ENCODE measurements at regions not wholly inside any gene's neighbourhood (a gene's known extent, or its start where the extent isn't known, plus 50 kb on each side); places are given as distances from the start of the nearest gene placed in this dataset.

DNA sequence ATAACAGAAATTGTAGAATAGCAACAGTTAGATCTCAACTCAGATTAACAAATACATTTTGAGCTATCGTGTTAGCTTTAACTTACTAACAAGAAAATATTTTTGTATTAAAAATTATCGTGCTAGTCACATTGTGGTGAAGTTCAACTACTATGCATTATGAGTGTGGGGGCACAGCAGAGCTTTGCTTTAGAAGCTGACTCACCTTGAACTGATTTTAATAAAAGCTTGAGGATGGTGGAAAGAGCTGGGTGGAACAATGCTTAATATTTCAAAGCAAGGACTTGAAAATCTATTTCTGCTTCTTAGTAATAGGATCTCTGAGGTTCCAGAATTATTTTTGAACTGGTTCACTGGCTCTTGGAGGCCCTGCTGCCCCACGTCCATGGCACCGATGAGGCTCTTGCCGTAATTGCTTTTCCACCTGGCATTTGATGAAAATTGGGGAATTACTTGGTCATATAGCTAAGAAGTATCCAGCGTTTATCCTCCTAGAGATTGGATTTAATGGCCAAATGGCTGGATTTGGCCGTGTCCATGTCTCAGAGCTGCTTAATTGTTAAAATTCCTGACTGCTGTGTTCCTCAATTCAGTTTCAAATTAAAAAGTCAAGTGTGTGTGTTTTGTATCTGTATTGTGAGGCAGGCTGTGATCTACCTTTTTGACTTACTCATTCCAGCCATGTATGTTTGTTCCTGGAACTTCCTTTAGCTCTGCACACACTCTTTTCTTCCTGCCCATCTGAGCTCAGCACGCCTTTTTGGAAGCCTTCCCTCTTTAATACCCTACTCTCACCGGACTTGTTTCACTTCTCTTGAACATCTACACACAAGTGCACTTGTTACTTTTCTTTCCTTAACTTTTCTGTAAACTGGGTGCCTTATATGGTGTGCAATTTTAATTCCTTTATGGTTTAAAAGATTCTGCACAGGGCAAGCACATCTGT, 66.6 kb upstream of the LIMCH1 start:
- TF ChIP-seq CEBPB (IDR thresholded peaks at IDR 0.05) (no peak), EP300 (IDR thresholded peaks at IDR 0.05; ENCODE audit: borderline replicate concordance) (no peak)
- TF ChIP-seq, protein P1, sequence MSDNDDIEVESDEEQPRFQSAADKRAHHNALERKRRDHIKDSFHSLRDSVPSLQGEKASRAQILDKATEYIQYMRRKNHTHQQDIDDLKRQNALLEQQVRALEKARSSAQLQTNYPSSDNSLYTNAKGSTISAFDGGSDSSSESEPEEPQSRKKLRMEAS (IDR thresholded peaks at IDR 0.05): no peak
- TF ChIP-seq, protein P2, sequence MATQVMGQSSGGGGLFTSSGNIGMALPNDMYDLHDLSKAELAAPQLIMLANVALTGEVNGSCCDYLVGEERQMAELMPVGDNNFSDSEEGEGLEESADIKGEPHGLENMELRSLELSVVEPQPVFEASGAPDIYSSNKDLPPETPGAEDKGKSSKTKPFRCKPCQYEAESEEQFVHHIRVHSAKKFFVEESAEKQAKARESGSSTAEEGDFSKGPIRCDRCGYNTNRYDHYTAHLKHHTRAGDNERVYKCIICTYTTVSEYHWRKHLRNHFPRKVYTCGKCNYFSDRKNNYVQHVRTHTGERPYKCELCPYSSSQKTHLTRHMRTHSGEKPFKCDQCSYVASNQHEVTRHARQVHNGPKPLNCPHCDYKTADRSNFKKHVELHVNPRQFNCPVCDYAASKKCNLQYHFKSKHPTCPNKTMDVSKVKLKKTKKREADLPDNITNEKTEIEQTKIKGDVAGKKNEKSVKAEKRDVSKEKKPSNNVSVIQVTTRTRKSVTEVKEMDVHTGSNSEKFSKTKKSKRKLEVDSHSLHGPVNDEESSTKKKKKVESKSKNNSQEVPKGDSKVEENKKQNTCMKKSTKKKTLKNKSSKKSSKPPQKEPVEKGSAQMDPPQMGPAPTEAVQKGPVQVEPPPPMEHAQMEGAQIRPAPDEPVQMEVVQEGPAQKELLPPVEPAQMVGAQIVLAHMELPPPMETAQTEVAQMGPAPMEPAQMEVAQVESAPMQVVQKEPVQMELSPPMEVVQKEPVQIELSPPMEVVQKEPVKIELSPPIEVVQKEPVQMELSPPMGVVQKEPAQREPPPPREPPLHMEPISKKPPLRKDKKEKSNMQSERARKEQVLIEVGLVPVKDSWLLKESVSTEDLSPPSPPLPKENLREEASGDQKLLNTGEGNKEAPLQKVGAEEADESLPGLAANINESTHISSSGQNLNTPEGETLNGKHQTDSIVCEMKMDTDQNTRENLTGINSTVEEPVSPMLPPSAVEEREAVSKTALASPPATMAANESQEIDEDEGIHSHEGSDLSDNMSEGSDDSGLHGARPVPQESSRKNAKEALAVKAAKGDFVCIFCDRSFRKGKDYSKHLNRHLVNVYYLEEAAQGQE (IDR thresholded peaks at IDR 0.05; ENCODE audit: low read depth): no peak
